ENCODE measurements at regions not wholly inside any gene's neighbourhood (a gene's known extent, or its start where the extent isn't known, plus 50 kb on each side); places are given as distances from the start of the nearest gene placed in this dataset.

GRCh38 chr12:65619018-65619417 lies 205.3 kb upstream of the HMGA2 start (continued):
- TF ChIP-seq ZNF263 (CRISPR knock-in tag; IDR thresholded peaks at IDR 0.05; ENCODE audit: low read depth) (no peak), ZNF512 (CRISPR knock-in tag; IDR thresholded peaks at IDR 0.05; ENCODE audit: borderline replicate concordance) (no peak), RELA (CRISPR knock-in tag; IDR thresholded peaks at IDR 0.05; ENCODE audit: borderline replicate concordance) (no peak), ZSCAN18 (CRISPR knock-in tag; IDR thresholded peaks at IDR 0.05) (no peak), GABPB1 (CRISPR knock-in tag; IDR thresholded peaks at IDR 0.05) (no peak), OVOL2 (CRISPR knock-in tag; IDR thresholded peaks at IDR 0.05; ENCODE audit: borderline replicate concordance) (no peak), CREB1 (CRISPR knock-in tag; IDR thresholded peaks at IDR 0.05) (no peak), TEAD1 (CRISPR knock-in tag; IDR thresholded peaks at IDR 0.05) (no peak), USF1 (CRISPR knock-in tag; IDR thresholded peaks at IDR 0.05) (no peak)

GRCh38 chr12:65620046-65620445 lies 204.2 kb upstream of the HMGA2 start:
- CTCF ChIA-PET = interaction anchor here (0.6 to 2.1 kb wide), 2 partner anchors 18 to 119 kb away, joined by 3 to 9 read pairs; no protein-coding TSS in a partner anchor
- POLR2A ChIA-PET = no interaction called here
- TF ChIP-seq TEAD1 (CRISPR knock-in tag; IDR thresholded peaks at IDR 0.05) (no peak), E2F5 (CRISPR knock-in tag; IDR thresholded peaks at IDR 0.05) (no peak), GTF2I (CRISPR knock-in tag; conservative IDR thresholded peaks at IDR 0.05) (no peak), ZNF512 (CRISPR knock-in tag; IDR thresholded peaks at IDR 0.05; ENCODE audit: borderline replicate concordance) (no peak), ERG (CRISPR knock-in tag; IDR thresholded peaks at IDR 0.05) (no peak), ATF3 (CRISPR knock-in tag; conservative IDR thresholded peaks at IDR 0.05) (no peak), ZNF219 (CRISPR knock-in tag; IDR thresholded peaks at IDR 0.05; ENCODE audit: borderline replicate concordance) (no peak), ZNF281 (CRISPR knock-in tag; IDR thresholded peaks at IDR 0.05) (no peak), JAZF1 (CRISPR knock-in tag; IDR thresholded peaks at IDR 0.05) (no peak), TCF7 (CRISPR knock-in tag; IDR thresholded peaks at IDR 0.05; ENCODE audit: low read depth) (no peak), CDX4 (CRISPR knock-in tag; IDR thresholded peaks at IDR 0.05; ENCODE audit: borderline replicate concordance) (no peak), PRRX2 (CRISPR knock-in tag; IDR thresholded peaks at IDR 0.05) (no peak), FOXP4 (CRISPR knock-in tag; IDR thresholded peaks at IDR 0.05) (no peak), TEAD4 (CRISPR knock-in tag; IDR thresholded peaks at IDR 0.05) (no peak)

More at GRCh38 chr12:65620046-65620445, 204.2 kb upstream of the HMGA2 start:
- ATAC-seq = no peak
- H3K27me3 Mint-ChIP-seq (ENCODE audit: low read depth) = no peaks in the 10 kb centered on the region
- no peaks in the 10 kb centered on the region for H3K9me3 Mint-ChIP-seq
- peaks cover 4% of the 10 kb centered on the region for H3K4me1 Mint-ChIP-seq
- H3K36me3 Mint-ChIP-seq = no peaks in the 10 kb centered on the region
- no peak overlapping the region for H3K4me3 Mint-ChIP-seq
- H3K27ac Mint-ChIP-seq = no peak overlapping the region
- DNase-seq (ENCODE audit: low spot score) = no peak
